T-helper 2 cell (primary cell): ENCODE measurements at regions not wholly inside any gene's neighbourhood (a gene's known extent, or its start where the extent isn't known, plus 50 kb on each side); places are given as distances from the start of the nearest gene placed in this dataset.

ENCODE experiments used
- DNase-seq, 5 experiments: peaks; one replicate each; pipeline versions ENCODE4 v3.0.0 to v3.0.0-alpha.2; 2012 to 2022

DNA sequence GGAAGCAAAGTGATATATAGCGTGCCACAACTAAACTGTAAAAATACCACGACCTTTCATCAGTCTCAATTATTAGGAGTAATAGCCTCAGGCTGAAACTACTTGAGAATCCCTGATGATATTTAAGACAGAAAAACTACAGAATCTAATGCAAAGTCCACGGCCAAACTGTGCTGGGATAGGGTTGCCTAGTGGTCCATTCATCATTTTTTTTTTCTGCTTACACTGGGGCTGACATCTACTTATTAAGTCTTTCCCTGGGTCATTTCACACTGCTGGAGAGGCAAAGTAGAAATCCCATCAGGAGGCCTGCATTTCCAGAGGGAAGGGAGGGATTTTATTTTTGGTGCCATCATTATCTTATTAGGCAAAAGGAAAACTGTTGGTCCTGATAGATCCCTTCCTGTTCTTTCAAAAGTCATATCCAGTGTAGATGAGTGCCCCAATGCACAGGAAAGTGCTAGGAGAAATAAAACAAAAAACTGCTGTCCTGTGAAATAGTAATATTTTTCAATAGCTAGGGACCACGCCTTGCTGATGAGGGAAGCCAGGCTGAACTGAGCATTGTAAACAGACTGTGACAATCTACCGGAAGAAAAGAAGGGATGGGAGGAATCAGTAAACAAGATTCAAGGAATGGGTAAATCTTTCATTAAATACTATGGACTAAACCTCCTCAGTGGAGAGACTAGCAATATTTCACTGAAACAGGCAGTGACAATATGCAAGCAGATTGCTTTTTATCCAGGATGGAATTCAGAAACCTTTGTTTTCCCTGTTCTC is 644.3 kb downstream of the IRS1 start:
- no peak for DNase-seq

GRCh38 chr2:226154610-226155009 is 645.0 kb downstream of the IRS1 start:
- no peak for DNase-seq

DNA sequence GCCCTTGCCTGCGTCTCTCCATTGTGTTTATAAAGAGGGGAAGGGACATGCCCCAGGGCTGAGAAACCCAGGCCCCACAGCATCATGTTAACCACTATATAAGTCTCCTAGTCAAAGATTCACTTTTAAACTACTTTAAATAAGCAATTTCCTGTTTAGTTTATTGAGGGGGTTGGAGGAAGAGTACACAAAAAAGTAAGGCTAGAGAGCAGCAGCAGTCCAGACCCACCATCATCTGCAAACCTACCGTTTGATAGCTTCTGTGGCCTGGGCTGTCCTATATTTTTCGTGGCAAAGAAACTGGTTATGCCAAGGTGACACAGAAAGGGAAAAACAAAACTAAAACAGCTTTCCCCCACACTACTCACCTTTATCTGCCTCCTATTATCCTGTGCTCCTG is 646.1 kb downstream of the IRS1 start:
- DNase-seq, result no peak

DNA sequence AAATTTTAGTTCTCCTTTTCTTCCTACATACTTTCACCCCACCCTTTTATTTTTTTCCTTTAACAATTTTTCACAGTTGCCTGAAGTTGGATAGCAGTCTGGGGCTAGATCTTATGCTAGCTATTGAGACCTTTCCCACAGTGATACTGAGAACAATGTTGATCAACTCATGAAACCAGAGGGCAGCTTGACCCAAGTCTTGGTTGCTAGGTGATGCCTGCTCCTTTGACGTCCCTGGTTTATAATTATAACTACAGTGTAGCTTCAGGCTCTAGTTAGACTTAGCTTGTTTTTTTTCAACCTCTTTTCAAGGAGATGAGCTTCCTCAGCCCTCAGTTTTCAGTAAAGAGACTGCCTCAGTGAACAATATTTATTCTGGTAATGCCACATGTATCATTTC is 648.5 kb downstream of the IRS1 start:
- DNase-seq, result no peak

DNA sequence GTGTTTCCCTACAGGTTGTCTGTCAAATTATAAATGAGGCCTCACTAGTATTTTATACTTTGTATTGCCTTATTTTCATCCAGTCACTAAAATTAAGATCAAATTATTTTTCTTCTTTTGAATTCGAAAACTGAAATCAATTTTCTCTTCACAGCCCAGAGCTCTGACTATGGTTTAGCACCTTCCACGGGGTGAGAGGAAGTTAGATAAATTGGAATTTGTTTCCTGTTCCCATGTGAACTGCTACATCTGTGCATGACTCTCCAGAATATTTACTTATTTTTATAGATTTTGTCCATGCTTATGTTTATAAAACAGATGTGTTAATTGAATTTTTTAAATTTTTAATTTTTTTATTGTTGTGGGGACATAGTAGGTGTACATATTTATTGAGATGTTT is 656.5 kb downstream of the IRS1 start:
- no peak for DNase-seq

DNA sequence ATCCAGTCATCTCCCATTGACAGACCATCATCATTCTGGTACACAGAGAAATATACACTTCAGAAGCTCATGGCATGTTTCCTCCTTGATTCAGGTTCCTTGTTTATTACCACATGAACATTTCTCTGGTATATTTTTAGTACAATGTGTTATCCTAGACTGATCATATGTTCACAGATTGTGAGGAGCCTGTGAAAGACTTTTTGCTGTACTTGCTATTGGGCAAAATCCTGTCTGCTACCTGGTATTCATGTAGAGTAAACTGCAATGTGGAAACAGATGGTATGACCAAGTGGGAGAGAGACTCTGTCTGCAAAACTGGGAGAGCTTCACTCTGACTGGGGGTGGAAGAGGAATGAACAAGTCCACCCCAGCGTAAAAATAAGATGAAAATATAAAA is 657.2 kb downstream of the IRS1 start:
- DNase-seq, result no peak

- no peak for DNase-seq
Observed at GRCh38 chr2:226140594-226140993, 659.0 kb downstream of the IRS1 start.

GRCh38 chr2:226139759-226140158 is 659.9 kb downstream of the IRS1 start:
- no peak for DNase-seq

GRCh38 chr2:226137201-226137811 is 662.3 kb downstream of the IRS1 start:
- no peak for DNase-seq

GRCh38 chr2:226136739-226137138 is 662.9 kb downstream of the IRS1 start:
- no peak for DNase-seq

GRCh38 chr2:226135861-226136548 is 663.6 kb downstream of the IRS1 start:
- DNase-seq, result no peak

DNA sequence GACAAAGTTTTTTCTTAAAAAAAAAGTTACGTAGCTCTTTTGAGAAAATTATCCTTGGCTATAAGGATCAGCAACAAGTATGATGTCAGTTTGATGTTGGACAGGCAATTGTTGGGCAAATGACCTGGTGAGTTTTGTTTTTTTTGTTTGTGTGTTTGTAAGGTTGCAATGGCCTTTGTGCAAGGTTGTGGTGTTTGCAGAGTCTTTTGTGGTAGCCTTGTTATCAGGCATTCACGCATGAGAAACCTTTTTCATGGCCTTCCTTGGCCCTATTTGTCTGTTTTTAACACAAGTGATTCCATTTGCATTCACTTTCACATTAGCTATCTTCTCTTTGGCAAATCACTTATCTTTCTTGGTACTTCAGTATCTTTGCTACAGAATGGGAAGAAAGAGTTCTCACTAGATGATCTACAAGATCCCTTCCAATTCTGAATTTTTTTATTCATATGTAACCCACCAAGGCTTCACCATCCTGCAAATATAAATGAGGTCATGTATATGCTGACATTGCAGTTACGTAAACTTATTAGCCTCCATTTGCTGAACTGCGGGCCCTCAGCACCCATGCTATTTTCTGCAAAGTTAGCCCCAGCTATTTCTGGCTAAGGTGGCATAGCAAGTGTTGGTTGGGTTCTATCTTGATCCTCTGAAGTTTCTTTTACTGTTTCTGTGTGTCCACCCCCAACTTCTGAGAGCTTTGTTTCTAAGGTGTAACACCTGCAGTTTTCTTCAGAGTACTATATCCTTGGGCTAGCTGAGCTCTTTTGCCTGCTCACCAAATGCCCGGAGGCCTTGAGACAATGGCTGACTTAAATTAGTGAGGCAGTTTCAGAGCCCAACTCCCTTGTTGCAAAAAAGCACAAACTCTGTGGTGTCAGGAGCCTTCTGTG is 667.1 kb downstream of the IRS1 start:
- DNase-seq, result no peak

DNA sequence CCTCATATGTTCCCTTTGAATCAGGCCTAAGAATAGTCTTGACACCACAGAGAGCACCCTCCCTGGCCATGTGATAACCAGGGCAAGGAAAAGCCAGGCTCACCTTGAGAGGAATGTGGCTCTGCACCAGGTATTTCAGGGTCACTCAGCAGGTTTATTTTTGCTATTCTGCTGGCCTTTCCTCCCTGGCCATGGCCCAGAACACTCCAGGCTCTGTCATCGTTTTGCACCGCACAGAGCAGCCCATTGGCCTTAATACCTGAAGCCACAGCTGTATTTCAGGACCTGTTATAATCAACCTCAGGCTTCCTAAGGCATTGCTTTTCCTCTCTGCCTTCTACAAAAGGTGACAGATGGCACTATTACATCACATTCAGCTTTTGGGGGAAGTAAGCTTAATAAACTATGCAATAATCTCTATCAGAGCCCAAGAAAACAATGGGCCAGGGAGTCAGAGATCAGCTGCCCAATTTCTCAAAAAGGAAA is 668.3 kb downstream of the IRS1 start:
- DNase-seq, result no peak

- no peak for DNase-seq
Observed at GRCh38 chr2:226130192-226130591, 669.4 kb downstream of the IRS1 start.

DNA sequence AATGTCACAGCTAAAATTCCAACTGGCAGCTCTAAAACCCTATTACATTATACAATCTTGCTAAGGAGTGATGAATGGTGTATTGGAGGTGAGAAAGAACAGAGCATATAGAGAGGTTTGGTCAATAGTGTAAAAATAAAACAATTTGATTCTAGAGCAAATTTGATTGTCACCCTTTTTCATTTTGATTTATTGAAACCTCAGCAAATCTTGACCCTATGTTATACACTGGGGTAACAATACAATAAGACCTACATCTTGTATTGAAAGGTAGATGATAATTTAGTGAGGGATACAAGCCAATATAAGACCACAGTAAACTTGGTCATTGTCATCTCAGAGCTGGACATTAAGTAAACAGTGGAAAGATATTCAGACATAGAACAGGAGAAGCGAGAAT is 671.9 kb downstream of the IRS1 start:
- DNase-seq, result no peak

- DNase-seq, result no peak
Observed at GRCh38 chr2:226126104-226126503, 673.5 kb downstream of the IRS1 start.

DNA sequence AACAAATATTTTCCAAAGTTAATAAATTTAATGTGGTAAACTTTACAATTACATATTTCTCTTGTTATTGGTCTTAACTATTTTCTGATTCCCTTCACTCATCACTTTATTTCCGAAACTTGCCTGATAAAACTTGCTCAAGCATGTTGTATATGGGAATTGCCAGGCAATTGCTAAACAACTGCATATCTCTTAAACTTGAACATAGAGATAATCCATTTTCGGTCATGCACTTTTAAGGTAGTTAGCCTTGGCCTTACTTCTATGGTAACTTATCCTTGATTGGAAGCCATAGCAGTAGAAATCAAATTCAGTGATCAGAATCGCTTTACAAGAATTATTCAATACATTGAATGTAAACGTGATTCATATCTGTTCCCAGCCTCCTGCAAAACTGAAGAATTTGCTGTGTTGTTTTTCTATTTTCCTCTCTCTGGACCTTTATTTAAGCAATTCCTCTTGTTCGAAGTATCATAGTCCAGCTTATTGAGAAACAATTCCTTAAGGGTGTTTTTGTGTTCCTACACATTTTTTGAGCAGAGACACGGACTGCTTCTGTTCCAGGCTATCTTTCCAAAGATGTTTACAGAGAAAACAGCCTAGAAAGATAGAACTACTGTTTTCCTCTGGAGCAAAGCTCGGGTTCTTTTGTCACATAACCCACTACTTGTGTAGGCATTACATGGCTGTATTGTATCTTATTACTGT is 674.3 kb downstream of the IRS1 start:
- DNase-seq, result no peak

GRCh38 chr2:226124548-226125011 is 675.0 kb downstream of the IRS1 start:
- no peak for DNase-seq

GRCh38 chr2:226123300-226123699 is 676.3 kb downstream of the IRS1 start:
- DNase-seq, result no peak

GRCh38 chr2:226122041-226122440 is 677.6 kb downstream of the IRS1 start:
- DNase-seq, result no peak

- DNase-seq, result no peak
Observed at GRCh38 chr2:226121046-226121738, 678.4 kb downstream of the IRS1 start.
